DOHH2 (cell line): ENCODE measurements at regions not wholly inside any gene's neighbourhood (a gene's known extent, or its start where the extent isn't known, plus 50 kb on each side); places are given as distances from the start of the nearest gene placed in this dataset.

Experiments
- EZH2phosphoT487 ChIP-seq: fragments of 200-600 bp; sonication (generic); IDR thresholded peaks from 2 replicates; pipeline ENCODE4 v1.6.1; 2017; ENCODE audit warnings: borderline replicate concordance, mild to moderate bottlenecking, antibody characterized with exemption, low read length, moderate library complexity, mixed read lengths
- TF ChIP-seq, protein P1 (sequence below): fragments of 200-600 bp; sonication (generic); IDR thresholded peaks from one replicate; pipeline ENCODE4 v1.5.1; 2014; ENCODE audit warnings: antibody characterized with exemption, mild to moderate bottlenecking, low read depth, low read length; ENCODE audit not compliant: poor library complexity, severe bottlenecking

DNA sequence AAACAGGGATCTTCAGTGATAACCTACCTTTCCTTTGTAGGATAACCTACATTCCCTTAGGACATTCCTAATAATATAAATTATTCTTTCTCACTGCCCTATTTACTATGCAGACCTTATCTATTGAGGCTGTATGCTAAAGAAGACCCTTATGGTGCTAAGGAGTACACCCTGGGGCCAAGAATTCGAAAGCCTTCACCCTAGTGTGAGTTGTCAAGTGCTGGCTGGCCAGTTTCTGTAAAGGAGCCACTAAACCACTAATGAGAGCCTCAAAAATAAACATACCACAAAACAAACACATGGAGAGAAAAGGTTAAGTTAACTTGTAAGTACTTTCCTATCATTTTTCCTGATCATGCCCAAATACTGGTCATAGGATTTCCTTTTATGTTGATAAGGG is 315.0 kb upstream of the CAMK1G start:
- TF ChIP-seq, protein P1, sequence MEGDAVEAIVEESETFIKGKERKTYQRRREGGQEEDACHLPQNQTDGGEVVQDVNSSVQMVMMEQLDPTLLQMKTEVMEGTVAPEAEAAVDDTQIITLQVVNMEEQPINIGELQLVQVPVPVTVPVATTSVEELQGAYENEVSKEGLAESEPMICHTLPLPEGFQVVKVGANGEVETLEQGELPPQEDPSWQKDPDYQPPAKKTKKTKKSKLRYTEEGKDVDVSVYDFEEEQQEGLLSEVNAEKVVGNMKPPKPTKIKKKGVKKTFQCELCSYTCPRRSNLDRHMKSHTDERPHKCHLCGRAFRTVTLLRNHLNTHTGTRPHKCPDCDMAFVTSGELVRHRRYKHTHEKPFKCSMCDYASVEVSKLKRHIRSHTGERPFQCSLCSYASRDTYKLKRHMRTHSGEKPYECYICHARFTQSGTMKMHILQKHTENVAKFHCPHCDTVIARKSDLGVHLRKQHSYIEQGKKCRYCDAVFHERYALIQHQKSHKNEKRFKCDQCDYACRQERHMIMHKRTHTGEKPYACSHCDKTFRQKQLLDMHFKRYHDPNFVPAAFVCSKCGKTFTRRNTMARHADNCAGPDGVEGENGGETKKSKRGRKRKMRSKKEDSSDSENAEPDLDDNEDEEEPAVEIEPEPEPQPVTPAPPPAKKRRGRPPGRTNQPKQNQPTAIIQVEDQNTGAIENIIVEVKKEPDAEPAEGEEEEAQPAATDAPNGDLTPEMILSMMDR = no peak
- TF ChIP-seq EZH2phosphoT487 = no peak
